Dendritic cell treated with granulocyte-macrophage colony-stimulating factor and Interleukin-4, amounts not matched to agents 40 ng/mL and 50 ng/mL, for 4 days (primary cell): ENCODE measurements at regions not wholly inside any gene's neighbourhood (a gene's known extent, or its start where the extent isn't known, plus 50 kb on each side); places are given as distances from the start of the nearest gene placed in this dataset.

Source experiments
- H3K27ac Mint-ChIP-seq: one replicate; pipeline ENCODE4 v1.8.0; 2022; ENCODE audit warnings: mild to moderate bottlenecking, mixed read lengths
- H3K27me3 Mint-ChIP-seq: one replicate; pipeline ENCODE4 v1.8.0; 2022; ENCODE audit warnings: mild to moderate bottlenecking, mixed read lengths
- H3K36me3 Mint-ChIP-seq: one replicate; pipeline ENCODE4 v1.8.0; 2022; ENCODE audit warnings: low read depth, mixed read lengths
- H3K4me1 Mint-ChIP-seq: one replicate; pipeline ENCODE4 v1.8.0; 2022; ENCODE audit warnings: low read depth, mixed read lengths
- H3K4me3 Mint-ChIP-seq: one replicate; pipeline ENCODE4 v1.8.0; 2022; ENCODE audit warnings: mild to moderate bottlenecking, moderate library complexity, mixed read lengths
- H3K9me3 Mint-ChIP-seq: one replicate; pipeline ENCODE4 v1.8.0; 2022; ENCODE audit warnings: mixed read lengths
- intact Hi-C: fragments of 100-400 bp; cut with micrococcal nuclease; formaldehyde crosslinking; loops from one replicate; pipeline ENCODE4 v1.15.0; 2022

DNA sequence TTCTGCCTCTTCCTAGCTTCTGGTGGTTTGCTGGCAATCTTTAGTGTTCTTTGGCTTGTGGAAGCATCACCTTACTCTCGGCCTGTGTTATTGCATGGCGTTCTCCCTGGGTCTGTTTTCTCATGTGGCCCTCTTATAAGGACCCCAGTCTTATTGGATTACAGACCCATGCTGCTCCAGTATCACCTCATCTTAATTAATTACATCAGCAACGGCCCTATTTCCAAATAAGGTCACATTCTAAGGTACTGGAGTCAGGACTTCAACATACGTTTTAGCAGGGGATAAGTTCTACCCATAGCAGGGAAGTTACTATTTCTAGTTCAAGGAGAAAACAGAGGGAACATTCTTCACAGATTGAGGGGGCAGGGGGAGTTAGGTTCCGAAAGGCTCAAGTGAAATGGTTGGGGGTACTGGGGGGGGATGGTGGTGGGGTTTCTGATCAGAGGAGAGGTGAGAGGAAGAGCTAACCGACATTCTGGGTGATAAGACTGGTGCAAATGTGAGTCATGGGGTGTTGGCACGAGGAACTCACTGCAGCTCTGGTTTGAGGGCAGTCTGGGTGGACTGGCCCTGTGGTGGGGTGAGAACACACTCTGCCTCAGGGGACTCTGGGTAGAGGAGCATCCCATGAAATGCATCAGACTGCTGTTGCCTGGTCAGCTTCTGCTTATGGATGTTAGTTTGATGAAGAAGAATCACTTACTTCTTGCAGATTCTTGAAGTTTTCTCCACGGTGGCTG is 51.5 kb upstream of the ZBED5 start:
- intact Hi-C loops = no loop called here
- no peak overlapping the region for H3K27ac Mint-ChIP-seq
- peaks cover 35% of the 10 kb centered on the region for H3K4me1 Mint-ChIP-seq
- H3K36me3 Mint-ChIP-seq = no peaks in the 10 kb centered on the region
- no peak overlapping the region for H3K4me3 Mint-ChIP-seq
- no peaks in the 10 kb centered on the region for H3K27me3 Mint-ChIP-seq
- no peaks in the 10 kb centered on the region for H3K9me3 Mint-ChIP-seq

DNA sequence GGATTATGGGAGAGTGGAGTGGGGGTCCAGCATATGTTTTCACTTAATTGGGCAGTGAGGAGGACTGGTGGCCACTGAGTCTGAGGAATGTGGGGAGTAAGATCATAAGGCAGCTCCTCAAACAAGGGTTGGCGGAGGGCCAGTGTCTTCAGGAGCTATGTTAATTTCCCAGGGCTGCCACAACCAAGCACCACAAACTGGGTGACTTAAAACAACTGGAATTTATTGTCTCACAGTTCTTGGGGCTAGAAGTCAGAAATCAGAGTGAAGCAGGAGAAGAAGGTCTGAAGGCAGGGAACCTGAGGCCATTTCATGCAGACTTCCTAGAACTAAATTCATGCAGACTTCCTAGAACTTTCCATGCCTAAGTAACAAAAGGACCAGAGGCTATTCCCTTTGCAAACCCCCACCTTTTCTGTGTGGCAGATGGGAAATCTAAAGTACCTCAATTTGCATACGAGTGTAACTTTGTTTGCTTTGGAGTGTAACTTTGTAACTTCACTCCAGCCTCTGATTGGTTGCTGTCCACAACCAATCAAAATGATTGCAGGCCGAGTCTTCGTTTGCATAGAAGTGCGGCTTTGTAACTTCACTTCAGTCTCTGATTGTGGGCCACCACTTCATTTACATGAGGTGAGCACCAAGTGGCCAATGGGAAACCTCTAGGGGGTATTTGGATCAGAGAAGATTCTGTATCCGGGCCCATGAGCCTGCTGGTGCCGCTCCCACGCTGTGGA is 50.5 kb upstream of the ZBED5 start:
- H3K4me1 Mint-ChIP-seq = peaks cover 30% of the 10 kb centered on the region
- intact Hi-C loops = no loop called here
- H3K4me3 Mint-ChIP-seq = no peak overlapping the region
- H3K9me3 Mint-ChIP-seq = no peaks in the 10 kb centered on the region
- H3K27me3 Mint-ChIP-seq = no peaks in the 10 kb centered on the region
- H3K36me3 Mint-ChIP-seq = no peaks in the 10 kb centered on the region
- H3K27ac Mint-ChIP-seq = no peak overlapping the region
